HL-60 (cell line): ENCODE measurements at regions not wholly inside any gene's neighbourhood (a gene's known extent, or its start where the extent isn't known, plus 50 kb on each side); places are given as distances from the start of the nearest gene placed in this dataset.

ENCODE experiments used
- DNase-seq, 2 experiments: peaks; one replicate each; pipeline ENCODE4 v3.0.0-alpha.2; 2010 to 2020; ENCODE audit warnings: low read depth in 1 of 2, low spot score in 1 of 2
- H3K27ac ChIP-seq: fragments of 250-450 bp; sonication (Bioruptor Pico); replicated peaks from 2 replicates; pipeline ENCODE4 v1.5.1; 2020; ENCODE audit warnings: mild to moderate bottlenecking, moderate library complexity
- H3K27me3 ChIP-seq: fragments of 250-450 bp; sonication (Bioruptor Pico); 2 replicates; pipeline ENCODE4 v1.5.1; 2021; ENCODE audit warnings: mild to moderate bottlenecking, moderate library complexity; ENCODE audit not compliant: insufficient read depth, poor library complexity, severe bottlenecking
- H3K4me3 ChIP-seq: replicated peaks from 2 replicates; pipeline ENCODE4 v1.5.1; 2011; ENCODE audit warnings: mild to moderate bottlenecking, control low read depth, low read length; ENCODE audit not compliant: insufficient read depth
- CTCF ChIP-seq: IDR thresholded peaks from one replicate; pipeline ENCODE4 v1.5.1; 2011; ENCODE audit warnings: low read length, control low read depth, inconsistent platforms; ENCODE audit not compliant: insufficient read depth
- GABPA ChIP-seq: IDR thresholded peaks from 2 replicates; pipeline ENCODE4 v1.6.1; 2012; ENCODE audit warnings: low read depth
- POLR2AphosphoS5 ChIP-seq: IDR thresholded peaks from 2 replicates; pipeline ENCODE4 v1.6.1; 2012; ENCODE audit warnings: low read depth
- REST ChIP-seq: IDR thresholded peaks from 2 replicates; pipeline ENCODE4 v1.6.1; 2012; ENCODE audit warnings: low read depth; ENCODE audit not compliant: insufficient replicate concordance
- SPI1 ChIP-seq: IDR thresholded peaks from 2 replicates; pipeline ENCODE4 v1.6.1; 2012; ENCODE audit warnings: low read depth, mild to moderate bottlenecking, borderline replicate concordance

GRCh38 chr17:73750975-73751374 is 106.7 kb upstream of the SDK2 start:
- no peak for DNase-seq

GRCh38 chr17:73753751-73754496 is 109.7 kb upstream of the SDK2 start:
- TF ChIP-seq SPI1, result no peak
- TF ChIP-seq POLR2AphosphoS5, result no peak
- TF ChIP-seq REST, result no peak
- no peak for TF ChIP-seq GABPA
- TF ChIP-seq CTCF, result no peak
- Histone ChIP-seq H3K27me3 (peaks cover 2% of the 10 kb centered on the region), H3K4me3 (no peak overlapping the region), H3K27ac (no peak overlapping the region)
- DNase-seq, result no peak

More at GRCh38 chr17:73750975-73751374, 106.7 kb upstream of the SDK2 start:
- Histone ChIP-seq H3K27ac (no peak overlapping the region), H3K27me3 (peaks cover 2% of the 10 kb centered on the region), H3K4me3 (no peak overlapping the region)
- no peak for TF ChIP-seq GABPA
- no peak for TF ChIP-seq CTCF
- no peak for TF ChIP-seq POLR2AphosphoS5
- TF ChIP-seq REST, result no peak
- TF ChIP-seq SPI1, result no peak

- no peak for DNase-seq
- H3K27ac ChIP-seq, result no peak overlapping the region
- peaks cover 2% of the 10 kb centered on the region for H3K27me3 ChIP-seq
- no peak overlapping the region for H3K4me3 ChIP-seq
- TF ChIP-seq SPI1 (no peak), REST (no peak), CTCF (no peak), POLR2AphosphoS5 (no peak), GABPA (no peak)
Observed at GRCh38 chr17:73754886-73755400, 110.7 kb upstream of the SDK2 start.
